ENCODE measurements at regions not wholly inside any gene's neighbourhood (a gene's known extent, or its start where the extent isn't known, plus 50 kb on each side); places are given as distances from the start of the nearest gene placed in this dataset.

GRCh38 chr3:4904811-4905695, 74.2 kb upstream of the BHLHE40 start:
- TF ChIP-seq POLR2AphosphoS5 (IDR thresholded peaks at IDR 0.05) (no peak), EP300 (IDR thresholded peaks at IDR 0.05) (no peak), CTCF (IDR thresholded peaks at IDR 0.05) (no peak), POLR2A (IDR thresholded peaks at IDR 0.05; ENCODE audit: low read depth) (no peak)
- no peaks in the 10 kb centered on the region for H3K9me3 ChIP-seq
- H3K4me1 ChIP-seq = peaks cover 0 to 32% (median 30%) of the 10 kb centered on the region in 4 donors
- intact Hi-C loops (cut with DNase I) = loop anchor here (10.0 kb wide), 1 partner anchor 120 kb away; no protein-coding TSS in a partner anchor
- 57% methylated on average over 9 of the region's 9 CpGs for WGBS
- H3K27ac ChIP-seq (replicated peaks in 1 of 4) = peak overlapping the region in 2 of 4 donors; percentile 29 to 50
- no peak overlapping the region for H3K4me3 ChIP-seq
- H3K36me3 ChIP-seq = no peaks in the 10 kb centered on the region
- no peaks in the 10 kb centered on the region for H3K27me3 ChIP-seq
- DNase-seq (ENCODE audit: extremely low spot score) = no peak

GRCh38 chr3:4906107-4906621, 73.1 kb upstream of the BHLHE40 start:
- intact Hi-C loops (cut with DNase I) = loop anchor here (10.0 kb wide), 1 partner anchor 119 kb away; no protein-coding TSS in a partner anchor
- no peaks in the 10 kb centered on the region for H3K9me3 ChIP-seq
- peaks cover 0 to 30% (median 28%) of the 10 kb centered on the region in 4 donors for H3K4me1 ChIP-seq
- no peak overlapping the region for H3K27ac ChIP-seq (replicated peaks in 1 of 4)
- WGBS = 48% methylated on average over 3 of the region's 3 CpGs
- no peaks in the 10 kb centered on the region for H3K27me3 ChIP-seq
- DNase-seq (ENCODE audit: extremely low spot score) = no peak
- TF ChIP-seq EP300 (IDR thresholded peaks at IDR 0.05) = no peak
- no peak for TF ChIP-seq CTCF (IDR thresholded peaks at IDR 0.05)
- no peak for TF ChIP-seq POLR2A (IDR thresholded peaks at IDR 0.05; ENCODE audit: low read depth)
- TF ChIP-seq POLR2AphosphoS5 (IDR thresholded peaks at IDR 0.05) = no peak
- no peak overlapping the region for H3K4me3 ChIP-seq
- no peaks in the 10 kb centered on the region for H3K36me3 ChIP-seq

GRCh38 chr3:4907050-4907449, 72.2 kb upstream of the BHLHE40 start:
- Histone ChIP-seq H3K27ac (replicated peaks in 1 of 4) (no peak overlapping the region), H3K36me3 (no peaks in the 10 kb centered on the region), H3K4me1 (peaks cover 0 to 29% (median 27%) of the 10 kb centered on the region in 4 donors), H3K27me3 (no peaks in the 10 kb centered on the region), H3K4me3 (no peak overlapping the region), H3K9me3 (no peaks in the 10 kb centered on the region)
- WGBS = 88% methylated on average over 1 of the region's 1 CpG
- DNase-seq (ENCODE audit: extremely low spot score) = no peak
- intact Hi-C loops (cut with DNase I) = loop anchor here (10.0 kb wide), 1 partner anchor 118 kb away; no protein-coding TSS in a partner anchor
- TF ChIP-seq CTCF (IDR thresholded peaks at IDR 0.05) (no peak), POLR2AphosphoS5 (IDR thresholded peaks at IDR 0.05) (no peak), POLR2A (IDR thresholded peaks at IDR 0.05; ENCODE audit: low read depth) (no peak), EP300 (IDR thresholded peaks at IDR 0.05) (no peak)

- TF ChIP-seq EP300 (IDR thresholded peaks at IDR 0.05) = no peak
- Histone ChIP-seq H3K9me3 (no peaks in the 10 kb centered on the region), H3K36me3 (no peaks in the 10 kb centered on the region), H3K27ac (replicated peaks in 1 of 4) (no peak overlapping the region), H3K4me3 (no peak overlapping the region), H3K4me1 (peaks cover 0 to 21% (median 20%) of the 10 kb centered on the region in 4 donors), H3K27me3 (no peaks in the 10 kb centered on the region)
- DNase-seq (ENCODE audit: extremely low spot score) = no peak
- intact Hi-C loops (cut with DNase I) = loop anchor here (10.0 kb wide), 1 partner anchor 117 kb away; no protein-coding TSS in a partner anchor
- 93% methylated on average over 7 of the region's 7 CpGs for WGBS
These were observed 71.4 kb upstream of the BHLHE40 start for GRCh38 chr3:4907643-4908432.
